MM.1S (cell line): ENCODE measurements at regions not wholly inside any gene's neighbourhood (a gene's known extent, or its start where the extent isn't known, plus 50 kb on each side); places are given as distances from the start of the nearest gene placed in this dataset.

Experiments used
- EZH2 ChIP-seq: fragments of 300-600 bp; sonication (generic); optimal IDR thresholded peaks from 2 replicates; pipeline ENCODE3; 2017; ENCODE audit warnings: low read depth, mild to moderate bottlenecking, antibody characterized with exemption, low read length, mixed read lengths
- TF ChIP-seq, protein P1 (sequence below): fragments of 300-600 bp; sonication (generic); IDR thresholded peaks from 2 replicates; pipeline ENCODE4 v1.5.1; 2016; ENCODE audit warnings: antibody characterized with exemption, low read length, mixed read lengths

DNA sequence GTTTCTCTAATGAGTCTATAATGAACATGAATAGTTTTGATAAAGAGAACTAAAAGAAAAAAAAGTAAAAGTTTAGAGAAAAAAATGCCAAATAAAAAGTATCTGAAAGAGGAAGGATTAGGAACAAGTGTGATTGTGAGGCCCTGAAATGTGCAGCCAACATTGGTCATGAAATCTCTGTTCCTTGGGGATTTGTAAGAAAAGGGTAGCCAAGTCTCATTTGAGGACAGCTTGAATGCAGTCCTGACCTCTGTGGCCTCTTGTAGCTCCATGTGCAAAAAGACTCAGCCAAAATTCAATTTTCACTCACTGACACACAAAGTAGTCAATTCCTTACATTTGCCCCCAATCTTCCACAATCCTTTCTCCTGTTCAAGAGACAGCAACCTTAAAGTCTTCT is 167.9 kb downstream of the KLF12 start:
- TF ChIP-seq, protein P1, sequence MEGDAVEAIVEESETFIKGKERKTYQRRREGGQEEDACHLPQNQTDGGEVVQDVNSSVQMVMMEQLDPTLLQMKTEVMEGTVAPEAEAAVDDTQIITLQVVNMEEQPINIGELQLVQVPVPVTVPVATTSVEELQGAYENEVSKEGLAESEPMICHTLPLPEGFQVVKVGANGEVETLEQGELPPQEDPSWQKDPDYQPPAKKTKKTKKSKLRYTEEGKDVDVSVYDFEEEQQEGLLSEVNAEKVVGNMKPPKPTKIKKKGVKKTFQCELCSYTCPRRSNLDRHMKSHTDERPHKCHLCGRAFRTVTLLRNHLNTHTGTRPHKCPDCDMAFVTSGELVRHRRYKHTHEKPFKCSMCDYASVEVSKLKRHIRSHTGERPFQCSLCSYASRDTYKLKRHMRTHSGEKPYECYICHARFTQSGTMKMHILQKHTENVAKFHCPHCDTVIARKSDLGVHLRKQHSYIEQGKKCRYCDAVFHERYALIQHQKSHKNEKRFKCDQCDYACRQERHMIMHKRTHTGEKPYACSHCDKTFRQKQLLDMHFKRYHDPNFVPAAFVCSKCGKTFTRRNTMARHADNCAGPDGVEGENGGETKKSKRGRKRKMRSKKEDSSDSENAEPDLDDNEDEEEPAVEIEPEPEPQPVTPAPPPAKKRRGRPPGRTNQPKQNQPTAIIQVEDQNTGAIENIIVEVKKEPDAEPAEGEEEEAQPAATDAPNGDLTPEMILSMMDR: no peak
- TF ChIP-seq EZH2: no peak
